ENCODE measurements at regions not wholly inside any gene's neighbourhood (a gene's known extent, or its start where the extent isn't known, plus 50 kb on each side); places are given as distances from the start of the nearest gene placed in this dataset.

- no peak overlapping the region; the same call in 1 of the 2 replicates for H3K27ac ChIP-seq
- TF ChIP-seq, protein P1, sequence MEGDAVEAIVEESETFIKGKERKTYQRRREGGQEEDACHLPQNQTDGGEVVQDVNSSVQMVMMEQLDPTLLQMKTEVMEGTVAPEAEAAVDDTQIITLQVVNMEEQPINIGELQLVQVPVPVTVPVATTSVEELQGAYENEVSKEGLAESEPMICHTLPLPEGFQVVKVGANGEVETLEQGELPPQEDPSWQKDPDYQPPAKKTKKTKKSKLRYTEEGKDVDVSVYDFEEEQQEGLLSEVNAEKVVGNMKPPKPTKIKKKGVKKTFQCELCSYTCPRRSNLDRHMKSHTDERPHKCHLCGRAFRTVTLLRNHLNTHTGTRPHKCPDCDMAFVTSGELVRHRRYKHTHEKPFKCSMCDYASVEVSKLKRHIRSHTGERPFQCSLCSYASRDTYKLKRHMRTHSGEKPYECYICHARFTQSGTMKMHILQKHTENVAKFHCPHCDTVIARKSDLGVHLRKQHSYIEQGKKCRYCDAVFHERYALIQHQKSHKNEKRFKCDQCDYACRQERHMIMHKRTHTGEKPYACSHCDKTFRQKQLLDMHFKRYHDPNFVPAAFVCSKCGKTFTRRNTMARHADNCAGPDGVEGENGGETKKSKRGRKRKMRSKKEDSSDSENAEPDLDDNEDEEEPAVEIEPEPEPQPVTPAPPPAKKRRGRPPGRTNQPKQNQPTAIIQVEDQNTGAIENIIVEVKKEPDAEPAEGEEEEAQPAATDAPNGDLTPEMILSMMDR (conservative IDR thresholded peaks at IDR 0.05), result no peak
- TF ChIP-seq ZFX (IDR thresholded peaks at IDR 0.05), result no peak
These were observed 121.8 kb downstream of the AKAP11 start for GRCh38 chr13:42393573-42394360.

- TF ChIP-seq ZFX (IDR thresholded peaks at IDR 0.05), result no peak
- TF ChIP-seq, protein P1 (conservative IDR thresholded peaks at IDR 0.05), result no peak
These were observed 122.4 kb downstream of the AKAP11 start for GRCh38 chr13:42394361-42394708.

GRCh38 chr13:42394711-42395085 is 122.7 kb downstream of the AKAP11 start:
- no peak overlapping the region; the same call in 1 of the 2 replicates for H3K27ac ChIP-seq

More at GRCh38 chr13:42394361-42394708, 122.4 kb downstream of the AKAP11 start:
- H3K27ac ChIP-seq, result no peak overlapping the region; the same call in 1 of the 2 replicates

DNA sequence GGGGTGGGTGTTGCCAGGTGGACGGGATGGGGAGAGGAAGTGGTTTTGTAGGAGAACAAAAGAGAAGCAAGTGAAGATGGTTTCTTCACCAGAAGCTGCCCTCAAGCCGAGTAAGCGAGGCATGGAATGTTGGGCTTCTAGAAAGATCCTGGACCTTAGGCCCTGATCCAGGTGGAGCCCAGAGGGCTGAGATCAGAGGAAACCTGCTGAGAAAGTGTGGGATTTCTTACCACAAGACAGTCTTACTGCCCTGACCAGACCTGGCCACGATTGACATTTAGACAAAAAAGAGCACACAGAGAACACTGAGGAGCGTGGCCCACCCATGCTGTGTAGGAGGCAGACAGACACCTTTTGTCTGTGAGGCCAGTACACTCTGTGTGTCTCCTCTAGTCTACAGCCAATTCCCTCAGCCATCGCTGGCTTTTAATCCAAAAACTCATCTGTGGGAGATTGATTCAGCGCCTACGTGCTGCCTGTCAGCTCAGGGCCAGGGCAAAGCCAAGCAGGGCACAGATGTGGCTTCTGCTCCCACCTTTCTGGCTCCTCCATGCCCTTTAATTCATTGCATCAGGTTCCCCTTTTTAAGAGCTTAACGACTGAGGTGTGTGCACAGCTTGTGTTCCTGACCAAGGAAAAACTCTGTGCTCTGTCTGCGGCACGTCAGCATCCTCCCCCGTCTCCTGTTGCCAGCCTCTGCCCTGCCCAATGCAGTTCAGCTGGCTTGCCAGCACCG is 123.3 kb downstream of the AKAP11 start:
- H3K27ac ChIP-seq, result no peak overlapping the region

More at GRCh38 chr13:42394711-42395085, 122.7 kb downstream of the AKAP11 start:
- TF ChIP-seq, protein P1 (conservative IDR thresholded peaks at IDR 0.05), result no peak
- no peak for TF ChIP-seq ZFX (IDR thresholded peaks at IDR 0.05)

DNA sequence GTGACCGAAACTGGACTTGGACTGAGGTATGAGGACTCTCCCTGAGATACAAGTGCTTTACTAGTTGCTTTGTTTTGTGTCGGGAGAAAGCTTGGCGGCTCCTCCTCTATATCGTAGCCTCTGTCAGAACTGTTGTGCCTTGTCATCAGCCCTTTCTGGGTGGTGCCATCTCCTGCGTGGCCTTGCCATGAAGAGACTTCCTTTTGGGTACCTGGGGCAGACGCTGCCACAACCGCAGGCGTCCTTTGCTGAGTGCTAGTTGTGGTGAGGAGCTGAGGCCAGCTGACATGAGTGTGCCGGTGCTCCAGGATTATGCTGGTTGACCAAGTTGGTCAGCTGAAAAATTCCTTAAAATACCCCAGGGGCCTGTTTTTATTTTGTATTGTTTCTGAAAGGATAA is 124.5 kb downstream of the AKAP11 start:
- TF ChIP-seq, protein P1 (conservative IDR thresholded peaks at IDR 0.05), result no peak
- no peak for TF ChIP-seq ZFX (IDR thresholded peaks at IDR 0.05)
- H3K27ac ChIP-seq, result no peak overlapping the region

More for the DNA sequence above, 123.3 kb downstream of the AKAP11 start:
- no peak for TF ChIP-seq ZFX (IDR thresholded peaks at IDR 0.05)
- TF ChIP-seq, protein P1 (conservative IDR thresholded peaks at IDR 0.05), result no peak

DNA sequence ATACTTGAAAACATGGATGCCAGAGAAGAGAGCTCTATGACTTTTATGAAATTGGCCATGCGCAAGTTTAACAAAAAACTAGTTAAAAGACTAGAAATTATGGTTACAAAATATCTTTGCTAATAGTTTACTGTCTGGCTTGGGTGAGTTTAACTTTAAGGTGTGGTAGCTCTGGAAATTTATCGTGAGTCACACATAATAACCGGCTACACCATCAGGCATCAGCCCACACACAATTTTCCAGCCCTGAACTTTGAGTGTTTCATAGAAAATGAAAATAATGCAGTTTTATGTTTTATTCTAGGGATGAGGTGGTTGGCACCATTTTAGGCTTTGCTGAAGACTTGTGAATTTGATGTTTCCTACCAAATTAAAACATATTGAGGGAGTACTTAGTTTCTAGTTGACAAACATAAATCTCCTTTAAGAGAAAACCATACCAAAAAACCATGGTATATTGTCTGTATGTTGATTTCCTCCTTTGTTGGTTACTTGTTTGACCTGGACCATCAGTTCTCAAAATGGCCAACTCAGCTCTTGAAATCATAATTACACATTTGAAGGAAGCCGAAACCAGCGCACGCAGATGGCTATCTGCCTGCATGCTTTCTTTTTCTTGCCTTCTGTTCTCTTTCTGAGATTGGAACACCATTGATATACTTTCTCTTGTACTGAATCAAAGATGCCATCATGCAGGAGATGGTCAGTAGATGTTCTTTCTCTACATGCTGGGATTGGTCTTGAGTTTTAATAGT is 125.1 kb downstream of the AKAP11 start:
- TF ChIP-seq ZFX (IDR thresholded peaks at IDR 0.05), result no peak
- TF ChIP-seq, protein P1 (conservative IDR thresholded peaks at IDR 0.05), result no peak
- H3K27ac ChIP-seq, result no peak overlapping the region
